ENCODE measurements at regions not wholly inside any gene's neighbourhood (a gene's known extent, or its start where the extent isn't known, plus 50 kb on each side); places are given as distances from the start of the nearest gene placed in this dataset.
A peak's percentile ranks its signal among the peaks of the same experiment; 100 is the strongest.

- no peak for DNase-seq
Measured at GRCh38 chr10:3723766-3724165, 61.2 kb downstream of the KLF6 start.

- DNase-seq: peak; percentile 36 to 69
Measured at GRCh38 chr10:3720228-3721019, 64.6 kb downstream of the KLF6 start.

DNA sequence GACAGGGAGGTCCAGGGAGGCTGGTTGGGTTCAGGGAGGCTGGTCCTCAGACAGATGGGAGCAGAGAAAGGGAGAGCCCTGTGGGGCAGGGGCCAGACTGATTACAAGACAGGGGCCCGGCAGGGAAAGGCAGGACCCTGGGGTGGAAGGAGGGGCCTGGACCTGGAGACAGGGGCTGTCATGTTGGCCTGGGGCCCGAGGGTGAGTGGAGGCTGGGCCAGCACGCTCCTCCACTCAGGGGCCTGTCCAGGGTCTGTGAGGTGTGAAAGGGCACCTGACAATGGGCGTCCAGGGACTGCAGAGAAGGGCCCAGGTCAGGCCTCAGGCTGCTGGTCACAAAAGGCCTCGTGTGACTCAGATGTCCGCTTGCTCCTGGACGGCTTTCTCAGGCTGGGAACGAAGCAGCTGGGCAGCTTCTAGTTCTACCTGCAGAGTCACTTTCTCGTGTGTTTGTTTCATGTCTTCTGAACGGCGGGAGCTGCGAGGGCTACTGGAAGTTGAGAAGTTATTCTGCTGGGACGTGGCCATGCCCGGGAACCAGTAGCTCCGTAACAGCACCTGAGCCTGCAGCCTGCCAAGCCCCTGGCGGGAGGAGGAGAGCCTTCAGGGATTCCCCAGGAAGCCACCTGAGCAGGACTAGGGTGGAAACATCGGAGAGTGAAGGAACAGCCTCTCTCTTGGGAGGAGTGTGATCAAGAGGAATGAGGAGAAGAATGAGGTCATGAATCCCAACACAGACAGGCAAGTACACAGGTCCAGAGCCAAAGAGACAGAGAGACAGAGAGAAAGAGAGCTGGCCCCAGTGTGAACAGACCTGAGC, 65.8 kb downstream of the KLF6 start:
- no peak for DNase-seq

DNA sequence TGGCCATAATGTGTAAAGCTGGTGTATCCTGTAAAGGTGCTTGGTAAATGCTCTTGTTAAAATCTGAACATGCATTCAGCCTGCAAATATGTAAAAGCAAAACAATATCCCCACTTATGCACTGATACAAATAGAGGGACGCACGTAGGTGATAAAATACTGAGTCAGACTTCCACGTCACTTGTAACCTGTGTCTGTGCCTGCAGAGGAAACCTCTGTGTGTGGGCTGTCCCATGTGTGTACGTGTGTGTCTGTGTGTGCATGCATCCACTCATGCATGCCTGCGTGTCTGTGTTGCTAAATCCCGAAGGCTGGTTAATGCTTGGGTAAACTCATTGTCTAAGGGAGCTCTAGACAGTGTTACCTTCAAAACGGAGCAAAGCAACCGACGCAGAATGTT, 68.9 kb downstream of the KLF6 start:
- DNase-seq: no peak

GRCh38 chr10:3714967-3715366, 70.0 kb downstream of the KLF6 start:
- DNase-seq: no peak

GRCh38 chr10:3714531-3714930, 70.5 kb downstream of the KLF6 start:
- no peak for DNase-seq

DNA sequence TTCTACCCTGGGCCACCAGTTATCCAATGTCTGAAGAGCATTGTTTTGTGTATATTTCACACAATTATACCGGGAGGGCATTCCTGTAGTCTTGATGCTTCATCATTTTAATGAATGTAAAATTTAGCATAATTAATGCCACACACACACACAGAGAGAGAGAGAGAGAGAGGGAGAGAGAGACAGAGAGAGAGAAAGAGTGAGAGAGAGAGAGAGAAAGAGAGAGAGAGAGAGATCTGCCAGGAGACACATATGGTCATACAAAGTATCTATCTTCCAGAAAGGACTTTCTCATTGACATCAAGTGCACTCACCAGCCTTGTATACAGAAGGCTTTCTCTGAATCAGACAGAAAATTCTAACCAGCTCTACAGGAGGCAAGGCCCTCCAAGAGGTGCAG, 72.3 kb downstream of the KLF6 start:
- no peak for DNase-seq

- DNase-seq: no peak
Measured at GRCh38 chr10:3711918-3712317, 73.1 kb downstream of the KLF6 start.

DNA sequence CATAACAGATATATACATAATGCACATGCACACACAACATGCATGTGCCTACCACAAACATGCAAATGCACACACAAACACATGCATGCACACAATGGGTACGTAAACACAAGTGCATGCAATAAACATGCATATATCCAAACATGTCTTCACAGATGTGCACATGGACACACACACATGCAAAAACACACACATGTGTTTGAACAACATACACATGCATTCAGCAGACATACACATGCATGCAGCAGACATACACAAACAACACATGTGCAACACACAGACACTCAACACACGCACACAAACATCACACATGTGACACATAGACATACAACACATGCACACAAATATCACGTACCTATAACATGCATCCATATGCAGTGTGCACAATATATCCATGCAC, 74.2 kb downstream of the KLF6 start:
- DNase-seq: no peak

GRCh38 chr10:3709456-3710060, 75.5 kb downstream of the KLF6 start:
- no peak for DNase-seq

- no peak for DNase-seq
Measured at GRCh38 chr10:3708852-3709251, 76.2 kb downstream of the KLF6 start.

GRCh38 chr10:3704565-3705325, 80.3 kb downstream of the KLF6 start:
- no peak for DNase-seq

DNA sequence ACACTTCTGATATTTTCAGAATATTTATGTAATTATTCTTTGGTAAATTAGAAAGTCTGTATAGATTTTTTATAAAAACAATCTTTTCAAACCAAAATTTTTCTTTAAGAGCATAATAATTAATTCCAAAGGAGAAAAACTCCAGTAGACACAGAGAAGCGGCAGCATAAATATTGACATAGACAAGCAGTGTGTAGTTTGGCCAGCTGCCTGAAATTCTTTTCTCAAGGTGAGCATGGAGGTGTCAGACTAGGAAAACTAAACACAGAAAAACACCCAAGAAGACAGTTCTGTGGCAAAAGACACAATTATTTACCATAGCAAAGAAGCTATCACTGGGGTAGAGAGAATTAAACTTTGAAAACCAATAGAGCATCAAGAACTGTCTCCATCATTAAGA, 82.4 kb downstream of the KLF6 start:
- DNase-seq: no peak

DNA sequence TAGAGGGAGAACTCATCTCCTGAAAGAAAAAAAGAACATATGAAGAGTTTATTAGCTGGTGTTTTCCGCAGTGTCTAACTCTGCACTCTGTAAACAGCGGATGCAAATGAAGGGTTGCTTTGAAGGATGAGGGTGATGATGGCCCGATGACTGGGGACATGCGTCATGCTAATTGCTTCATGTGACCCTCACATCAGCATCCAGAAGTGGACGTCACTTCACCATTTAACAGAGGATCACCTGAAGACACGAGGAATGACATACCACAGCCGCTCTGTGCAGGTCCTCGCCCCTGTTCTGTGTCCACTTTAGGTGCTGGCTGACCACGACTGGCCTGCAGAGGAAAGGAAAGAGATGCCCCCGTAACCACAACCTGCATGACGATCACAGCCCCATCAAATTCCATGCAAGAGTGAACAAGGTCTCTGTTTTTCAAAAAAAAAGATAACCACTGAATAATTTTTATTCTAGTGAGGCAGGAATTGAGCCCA, 82.9 kb downstream of the KLF6 start:
- no peak for DNase-seq

- no peak for DNase-seq
Measured at GRCh38 chr10:3701491-3701890, 83.5 kb downstream of the KLF6 start.

DNA sequence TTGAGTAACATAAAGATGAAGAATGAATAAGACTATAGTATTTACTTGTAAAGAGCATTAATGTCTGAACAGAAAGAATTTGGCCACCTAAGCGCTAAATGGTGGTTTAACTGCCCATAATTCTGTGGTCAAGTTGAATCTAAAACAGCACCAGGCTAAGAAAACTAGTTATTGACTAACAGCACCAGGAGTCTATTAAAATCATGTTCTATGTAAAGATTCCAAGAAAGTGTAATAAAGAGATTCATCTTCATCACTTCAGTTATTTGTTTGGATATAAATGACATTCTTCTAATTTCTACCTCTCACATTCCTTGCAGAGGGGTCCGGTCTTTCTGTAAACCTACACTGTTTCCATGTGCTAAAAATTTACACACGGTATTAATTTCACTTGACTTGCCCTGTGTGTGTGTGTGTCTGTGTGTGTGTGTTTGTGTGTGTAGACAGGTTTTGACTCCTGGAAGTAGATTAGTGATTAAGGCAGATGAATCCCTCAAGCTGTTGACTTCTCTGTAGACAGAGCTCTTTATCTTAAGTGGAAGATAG, 84.4 kb downstream of the KLF6 start:
- no peak for DNase-seq

DNA sequence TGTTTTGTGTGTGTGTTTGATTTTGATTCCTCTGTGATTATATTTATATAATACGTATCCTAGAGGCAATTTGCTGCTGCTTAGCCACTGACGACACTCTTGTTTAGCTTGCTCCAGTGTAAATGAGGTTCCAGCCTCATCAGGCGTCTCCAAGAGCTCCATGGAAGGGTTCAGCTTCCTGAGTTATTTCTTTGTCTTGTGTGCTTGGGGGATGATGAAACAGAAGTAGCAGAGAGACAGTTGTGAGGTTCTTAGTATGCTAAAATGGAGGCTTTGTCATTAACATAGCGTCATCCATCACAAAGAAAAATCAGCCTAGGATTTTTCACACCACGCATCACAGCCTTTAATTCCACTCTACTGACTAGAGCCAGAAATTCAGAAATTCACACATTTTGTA, 85.1 kb downstream of the KLF6 start:
- no peak for DNase-seq

- DNase-seq: no peak
Measured at GRCh38 chr10:3698312-3698711, 86.7 kb downstream of the KLF6 start.

DNA sequence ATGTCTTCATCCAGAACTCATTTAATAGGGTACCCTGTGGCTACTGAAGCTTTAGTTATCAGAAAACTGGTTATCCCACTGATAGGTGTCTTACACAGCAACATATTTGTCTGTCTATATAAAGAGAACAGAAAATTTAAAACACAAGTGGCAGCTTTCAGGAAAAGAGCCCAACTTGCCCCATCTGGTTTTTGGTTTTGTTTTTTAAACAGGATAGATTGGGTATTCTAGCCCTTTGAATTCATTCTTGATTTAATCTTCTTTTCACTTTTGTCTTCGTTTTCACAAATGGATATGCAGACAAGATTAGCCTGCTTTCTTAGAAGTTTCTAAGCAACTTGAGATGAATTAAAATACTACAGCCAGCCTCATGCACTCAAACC, 91.3 kb downstream of the KLF6 start:
- DNase-seq: no peak

DNA sequence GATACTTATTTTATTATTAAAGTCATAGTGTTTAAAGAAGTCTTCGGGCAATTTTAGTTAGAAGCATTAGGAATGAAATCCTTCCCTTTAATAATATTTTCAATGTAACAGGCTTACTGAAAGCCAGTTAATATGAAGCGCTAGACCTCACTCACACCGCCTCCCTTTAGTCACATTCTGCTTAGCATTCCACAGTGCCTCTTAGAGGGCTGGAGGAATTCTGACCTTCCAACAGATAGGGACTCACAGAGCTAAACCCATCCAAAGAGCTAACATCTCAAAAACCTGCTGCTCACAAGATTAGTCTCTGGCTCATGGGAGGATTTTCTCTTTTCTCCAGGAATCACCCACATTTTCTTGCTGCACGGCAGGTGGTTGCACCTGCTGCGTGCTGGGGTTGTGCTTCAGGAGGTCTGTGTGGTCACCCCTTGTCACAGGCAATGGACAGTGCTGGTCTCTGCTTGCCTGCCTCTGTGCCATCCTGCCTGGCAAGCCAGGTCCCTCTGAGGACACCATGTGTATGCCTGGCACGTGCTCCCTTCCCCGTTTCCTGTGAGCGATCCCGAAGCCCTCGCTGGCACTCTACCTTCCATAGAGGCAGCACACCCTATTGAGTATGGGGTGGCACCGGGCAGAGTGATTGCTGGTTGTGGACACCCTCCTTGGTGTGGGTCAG, 91.8 kb downstream of the KLF6 start:
- DNase-seq: no peak

- no peak for DNase-seq
Measured at GRCh38 chr10:3692387-3692999, 92.5 kb downstream of the KLF6 start.

- no peak for DNase-seq
Measured at GRCh38 chr10:3691482-3691881, 93.5 kb downstream of the KLF6 start.
